HG03460 (cell line): ENCODE measurements at regions not wholly inside any gene's neighbourhood (a gene's known extent, or its start where the extent isn't known, plus 50 kb on each side); places are given as distances from the start of the nearest gene placed in this dataset.
"Not testable (repeated sequence)": the region's sequence is repeated elsewhere in the genome, so short reads cannot be mapped to it uniquely, and the experiment has no call there.

Experiments
- ATAC-seq: cut with Tn5 transposase; IDR thresholded peaks from one replicate; pipeline ENCODE4 v1.9.1; 2021; ENCODE audit not compliant: unreplicated experiment

DNA sequence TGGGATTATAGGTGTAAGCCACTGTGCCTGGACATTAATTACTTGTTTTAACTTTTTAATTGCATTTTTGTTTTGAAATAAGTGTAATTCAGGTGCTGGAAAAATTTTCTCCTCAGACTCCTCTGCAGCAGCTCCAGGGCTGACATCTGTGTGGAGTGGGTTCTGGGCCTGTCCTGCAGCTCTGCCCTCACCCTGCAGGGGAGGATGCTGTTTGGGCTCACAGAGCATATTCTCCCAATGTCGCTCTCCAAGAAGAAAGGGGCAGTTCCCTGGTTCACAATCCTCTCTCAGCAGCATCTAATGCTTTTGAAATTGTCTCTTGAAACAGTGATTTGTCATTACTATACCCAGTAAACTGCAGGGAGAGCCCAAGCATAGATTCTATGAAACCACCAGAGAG lies 995.7 kb downstream of the TMEM121 start:
- ATAC-seq, result not testable (repeated sequence)

DNA sequence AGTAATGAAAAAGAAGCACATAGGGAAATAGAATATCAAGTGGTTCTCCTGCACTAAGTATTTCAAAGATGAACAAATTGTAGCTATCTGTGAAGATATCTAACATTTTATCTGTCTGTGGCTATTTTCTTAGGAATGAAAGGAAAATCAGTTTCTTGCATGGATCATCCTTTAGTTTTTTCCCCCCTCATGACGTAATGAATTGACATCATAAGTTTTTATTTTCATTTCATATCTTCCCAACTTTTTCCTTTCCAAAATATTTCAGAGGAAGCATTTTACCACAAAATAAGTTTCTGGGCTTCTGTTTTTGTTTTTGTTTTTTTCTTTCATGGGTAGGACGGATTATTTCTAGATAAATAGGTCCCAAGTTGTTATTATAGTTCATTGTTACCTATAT lies 996.6 kb downstream of the TMEM121 start:
- no peak for ATAC-seq

DNA sequence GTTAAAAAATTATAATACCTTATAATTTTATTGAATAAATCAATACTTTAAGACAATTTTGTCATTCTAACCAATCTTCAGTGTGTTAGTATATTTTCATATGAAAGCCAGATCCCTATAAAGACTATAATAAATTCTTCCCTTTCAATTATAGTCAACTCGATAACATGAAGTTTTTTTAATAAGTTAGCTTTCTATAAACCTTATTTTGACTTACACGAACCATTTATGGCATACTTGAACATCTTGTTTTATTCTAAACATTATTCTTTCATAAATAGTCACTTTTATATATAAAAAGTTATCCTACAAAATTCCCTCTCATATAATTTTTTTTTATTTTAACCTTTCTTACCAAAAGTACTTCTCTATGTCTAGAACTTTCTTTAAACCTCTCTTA lies 1002.3 kb downstream of the TMEM121 start:
- no peak for ATAC-seq

DNA sequence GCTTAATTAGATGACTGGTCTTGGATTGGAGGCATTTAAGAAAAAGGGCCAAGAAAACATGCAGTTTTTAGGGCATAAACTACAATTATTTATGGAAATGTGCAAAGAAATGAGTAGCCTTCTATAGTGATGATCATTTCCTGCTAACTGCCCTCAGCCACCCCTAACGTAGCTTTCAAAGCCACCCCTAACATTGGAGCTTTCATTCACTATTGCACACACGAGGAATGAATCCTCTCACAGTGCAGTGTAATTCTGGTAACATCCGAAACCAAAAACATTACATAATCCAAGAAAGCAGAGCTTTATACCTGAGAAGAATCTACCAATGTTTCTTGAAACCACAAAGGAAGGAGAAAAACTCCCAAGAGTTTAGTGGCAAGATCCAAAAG lies 1003.6 kb downstream of the TMEM121 start:
- no peak for ATAC-seq

DNA sequence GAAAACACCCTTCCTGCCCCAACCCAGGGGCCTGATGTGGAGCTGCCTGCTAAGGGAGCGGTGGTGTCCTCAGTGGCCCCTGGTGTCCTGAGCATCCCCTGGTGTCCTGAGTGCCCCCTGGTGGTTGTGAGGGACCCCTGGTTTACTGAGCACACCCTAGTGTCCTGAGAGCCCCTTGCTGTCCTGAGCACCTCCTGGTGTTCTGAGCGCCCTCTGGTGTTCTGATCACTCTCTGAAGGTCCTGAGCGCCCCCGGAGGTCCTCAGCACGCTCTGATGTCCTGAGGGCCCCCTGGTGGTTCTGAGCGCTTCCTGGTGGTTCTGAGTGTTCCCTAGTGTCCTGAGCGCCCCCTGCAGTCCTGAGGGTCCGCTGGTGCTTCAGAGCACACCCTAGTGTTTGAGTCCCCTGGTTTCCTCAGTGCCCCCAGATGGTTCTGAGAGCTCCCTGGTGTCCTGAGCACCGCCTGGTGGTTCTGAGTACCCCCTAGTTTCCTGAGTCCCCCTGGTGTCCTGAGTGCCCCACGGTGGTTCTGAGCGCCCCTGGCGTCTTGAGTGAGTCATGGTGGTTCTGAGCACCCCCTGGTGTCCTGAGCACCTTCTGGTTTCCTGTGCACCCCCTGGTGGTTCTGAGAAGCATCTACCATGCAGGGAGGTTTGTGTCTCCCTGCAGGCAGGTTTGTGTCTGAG lies 1004.2 kb downstream of the TMEM121 start:
- peak; percentile 71 for ATAC-seq

DNA sequence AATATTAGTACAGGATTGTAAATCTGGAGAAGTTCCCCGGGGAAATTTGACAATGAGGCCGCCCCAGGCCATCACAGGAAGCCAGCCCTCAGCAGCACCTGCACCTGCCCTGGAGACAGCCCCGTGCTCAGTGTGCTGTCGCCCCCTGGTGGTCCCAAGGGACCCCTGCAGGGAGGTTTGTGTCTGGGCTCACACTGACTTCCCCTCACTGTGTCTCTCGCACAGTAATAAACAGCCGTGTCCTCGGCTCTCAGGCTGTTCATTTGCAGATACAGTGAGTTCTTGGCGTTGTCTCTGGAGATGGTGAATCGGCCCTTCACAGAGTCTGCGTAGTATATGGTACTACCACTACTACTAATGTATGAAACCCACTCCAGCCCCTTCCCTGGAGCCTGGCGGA lies 1011.2 kb downstream of the TMEM121 start:
- not testable (repeated sequence) for ATAC-seq

DNA sequence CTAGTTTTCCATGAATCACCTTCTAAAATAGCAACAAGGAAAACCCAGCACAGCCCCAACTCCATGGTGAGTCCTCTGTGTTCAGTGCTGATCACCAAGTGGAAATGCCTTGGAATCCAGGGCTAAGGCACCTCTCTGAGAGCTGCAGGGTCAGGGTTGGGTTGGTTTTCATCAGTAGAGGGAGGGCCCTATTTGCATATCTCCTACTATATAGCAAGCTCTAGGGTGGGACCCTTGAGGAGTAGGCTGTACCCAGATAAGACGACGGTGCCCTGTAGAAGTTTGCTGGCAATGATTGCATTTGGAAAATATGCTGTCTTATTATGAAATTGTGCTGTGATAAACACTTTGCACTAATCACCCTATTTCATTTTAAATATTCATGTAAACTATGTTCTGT lies 1011.8 kb downstream of the TMEM121 start:
- no peak for ATAC-seq

DNA sequence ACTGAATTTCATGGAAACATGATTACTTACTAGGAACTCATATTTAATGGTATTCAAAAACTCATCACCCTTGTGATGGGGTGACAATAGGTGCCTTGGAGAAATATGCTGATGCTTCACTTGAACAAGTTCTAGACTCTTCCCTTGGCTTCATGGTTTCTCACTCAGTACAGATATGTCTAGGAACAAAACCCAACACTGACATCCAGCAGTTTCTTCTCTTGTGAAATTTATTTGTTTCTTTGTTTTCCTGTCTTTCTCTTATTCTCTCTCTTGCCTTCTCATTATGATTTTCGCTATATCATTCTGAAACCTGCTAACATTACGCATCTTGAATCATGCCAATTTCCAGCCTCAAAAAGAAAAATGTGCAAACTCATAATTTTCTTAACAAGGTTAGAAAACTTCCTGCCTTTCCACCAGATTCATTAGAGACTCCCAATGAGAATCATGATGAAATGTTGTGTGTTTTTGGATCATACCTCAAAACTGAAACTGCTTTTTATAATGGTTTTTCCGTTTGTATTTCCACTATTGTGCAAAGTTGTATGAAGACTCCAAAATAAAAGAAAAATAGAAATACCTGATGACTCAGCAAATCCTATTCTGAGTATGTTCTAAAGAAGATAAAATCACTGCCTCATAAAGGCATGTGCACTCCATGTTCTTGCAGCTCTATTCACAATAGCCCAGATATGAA lies 1021.5 kb downstream of the TMEM121 start:
- no peak for ATAC-seq

DNA sequence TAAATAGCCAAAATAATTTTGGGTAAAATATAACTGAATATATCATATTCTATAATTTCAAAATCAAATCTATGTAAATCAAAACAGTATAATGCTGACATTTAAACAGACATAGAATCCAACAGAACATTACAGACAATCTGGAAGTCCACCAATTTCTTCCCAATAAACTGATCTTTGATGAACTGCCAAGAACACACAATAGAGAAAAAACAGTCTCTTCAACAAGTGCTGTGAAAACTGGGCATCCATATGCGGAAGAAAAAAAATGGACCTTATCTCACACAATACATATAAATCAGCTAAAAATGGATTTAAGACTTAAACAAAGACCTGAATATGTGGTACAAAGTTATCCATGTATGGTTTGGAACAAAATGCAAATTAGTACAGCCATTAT lies 1022.7 kb downstream of the TMEM121 start:
- ATAC-seq, result no peak

DNA sequence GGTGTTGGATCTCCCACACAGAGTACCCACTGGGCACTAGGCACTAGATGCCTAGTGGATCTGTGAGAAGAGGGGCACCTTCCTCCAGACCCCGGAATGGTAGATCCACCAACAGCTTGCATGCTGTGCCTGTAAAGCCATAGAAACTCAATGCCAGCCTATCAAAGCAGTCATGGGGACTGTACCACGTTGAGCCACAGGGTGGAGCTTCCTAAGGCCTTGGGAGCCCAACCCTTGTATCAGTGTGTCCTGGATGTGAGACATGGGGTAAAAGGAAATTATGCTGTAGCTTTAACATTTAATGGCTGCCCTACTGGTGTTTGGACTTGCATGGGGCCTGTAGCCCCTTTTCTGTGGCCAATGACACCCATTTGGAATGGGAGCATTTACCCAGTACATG lies 1024.9 kb downstream of the TMEM121 start:
- no peak for ATAC-seq

DNA sequence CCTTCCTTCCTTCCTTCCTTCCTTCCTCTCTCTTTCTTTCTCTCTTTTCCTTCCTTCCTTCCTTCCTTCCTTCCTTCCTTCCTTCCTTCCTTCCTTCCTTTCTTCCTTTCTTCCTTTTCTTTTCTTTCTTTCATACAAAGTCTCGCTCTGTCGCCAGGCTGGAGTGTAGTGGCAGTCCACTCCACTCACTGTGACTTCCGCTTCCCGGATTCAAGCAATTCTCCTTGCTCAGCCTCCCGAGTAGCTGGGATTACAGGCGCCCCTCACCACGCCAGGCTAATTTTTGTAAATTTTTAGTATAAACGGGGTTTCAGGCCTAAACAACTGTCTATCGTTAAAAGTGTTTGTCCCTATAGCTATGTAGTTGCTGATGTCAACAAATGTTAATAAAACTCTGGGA lies 1029.8 kb downstream of the TMEM121 start:
- not testable (repeated sequence) for ATAC-seq

DNA sequence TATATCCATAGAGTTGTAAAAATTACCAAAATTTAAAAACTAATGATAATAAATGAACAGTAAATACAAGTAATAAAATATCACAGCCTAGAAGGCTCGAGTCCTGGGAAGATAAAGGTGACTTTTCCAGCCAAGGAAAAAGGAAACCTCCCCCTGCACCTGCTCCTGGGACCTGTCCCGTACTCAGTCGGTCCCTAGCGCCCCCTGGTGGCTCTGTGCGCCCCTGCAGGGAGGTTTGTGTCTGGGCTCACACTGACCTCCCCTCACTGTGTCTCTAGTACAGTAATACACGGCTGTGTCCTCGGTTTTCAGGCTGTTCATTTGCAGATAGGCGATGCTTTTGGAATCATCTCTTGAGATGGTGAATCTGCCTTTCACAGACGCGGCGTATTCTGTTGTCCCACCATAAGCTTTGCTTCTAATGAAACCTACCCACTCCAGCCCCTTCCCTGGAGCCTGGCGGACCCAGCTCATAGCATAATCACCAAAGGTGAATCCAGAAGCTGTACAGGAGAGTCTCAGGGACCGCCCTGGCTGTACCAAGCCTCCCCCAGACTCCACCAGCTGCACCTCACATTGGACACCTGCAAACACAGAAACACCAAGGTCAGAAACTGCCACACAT lies 1030.4 kb downstream of the TMEM121 start:
- no peak for ATAC-seq

DNA sequence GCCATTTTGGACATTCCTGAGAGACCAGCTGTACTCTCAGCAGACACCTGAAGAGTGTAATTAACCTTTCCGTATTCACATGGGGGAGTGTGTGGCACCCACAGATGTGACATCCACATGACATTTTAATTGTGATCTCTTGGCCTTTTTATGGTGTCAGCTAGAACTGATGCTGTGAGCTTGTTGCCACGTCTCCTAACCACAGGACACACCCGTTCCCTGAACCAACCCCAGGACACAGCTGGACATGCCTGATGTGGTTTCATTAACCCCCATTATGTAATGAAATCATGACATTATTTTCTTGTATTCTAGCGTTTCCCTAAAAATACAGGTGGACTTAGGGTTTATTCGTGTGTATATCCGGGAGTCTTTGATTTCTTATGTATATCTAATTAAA lies 1036.1 kb downstream of the TMEM121 start:
- no peak for ATAC-seq

DNA sequence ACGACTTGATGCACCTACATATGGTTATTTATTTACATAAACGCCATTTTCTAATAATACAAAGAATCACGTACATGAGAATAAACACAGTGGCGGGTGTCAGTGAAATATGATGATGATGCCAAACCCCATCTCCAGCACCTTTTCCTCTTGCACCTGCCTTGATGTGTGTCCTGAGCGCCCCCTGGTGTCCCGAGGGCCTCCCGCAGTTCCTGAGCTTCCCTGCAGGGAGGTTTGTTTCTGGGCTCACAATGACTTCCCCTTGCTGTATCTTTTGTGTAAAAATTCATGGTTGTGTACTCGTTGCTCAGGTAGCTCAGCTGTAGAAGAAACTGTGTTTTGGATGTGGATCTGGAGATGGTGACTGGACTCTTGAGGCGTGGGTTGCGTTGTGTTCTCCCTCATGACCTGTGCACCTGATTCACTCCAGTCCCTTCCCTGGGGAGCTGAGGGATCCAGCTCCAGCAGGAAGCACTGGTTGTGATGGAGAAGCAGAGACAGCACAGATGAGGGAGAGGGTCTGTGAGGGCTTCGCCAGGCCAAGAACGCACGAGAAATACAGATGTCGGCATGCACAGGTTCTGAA lies 1037.8 kb downstream of the TMEM121 start:
- no peak for ATAC-seq

DNA sequence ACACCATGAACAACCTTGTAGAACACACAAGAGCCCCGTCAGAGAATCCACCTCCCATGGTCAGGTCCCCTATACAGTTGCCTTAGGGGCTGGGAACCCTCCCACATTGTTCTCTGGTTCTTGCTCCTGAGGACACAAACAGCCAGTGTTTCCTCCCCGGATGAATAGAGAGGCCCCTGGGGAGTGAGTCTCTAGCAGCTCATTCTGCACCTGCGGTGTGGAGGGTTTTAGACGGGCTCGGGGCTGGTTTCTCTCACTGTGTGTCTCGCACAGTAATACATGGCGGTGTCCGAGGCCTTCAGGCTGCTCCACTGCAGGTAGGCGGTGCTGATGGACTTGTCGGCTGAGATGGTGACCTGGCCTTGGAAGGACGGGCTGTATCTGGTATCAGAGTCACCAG lies 1052.1 kb downstream of the TMEM121 start:
- no peak for ATAC-seq

DNA sequence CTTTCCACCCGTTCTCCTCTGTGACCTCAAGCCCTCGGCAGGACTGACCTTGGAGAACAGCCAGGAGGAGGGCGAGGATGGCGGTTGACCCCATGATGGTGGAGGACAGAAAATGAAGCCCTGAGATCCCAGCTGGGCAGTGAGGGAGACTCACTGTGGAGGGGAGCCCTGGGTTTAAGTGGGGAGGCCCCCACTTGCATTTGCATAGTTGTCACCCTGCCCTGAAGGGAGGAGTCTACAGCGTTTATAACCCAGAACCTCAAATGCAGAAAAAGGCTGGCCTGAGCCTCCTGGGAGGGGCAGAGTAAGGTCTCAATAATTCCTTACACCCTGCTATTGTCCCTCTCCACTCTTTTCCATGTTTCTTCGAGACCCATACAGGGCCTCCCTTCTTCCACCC lies 1052.7 kb downstream of the TMEM121 start:
- ATAC-seq, result no peak

DNA sequence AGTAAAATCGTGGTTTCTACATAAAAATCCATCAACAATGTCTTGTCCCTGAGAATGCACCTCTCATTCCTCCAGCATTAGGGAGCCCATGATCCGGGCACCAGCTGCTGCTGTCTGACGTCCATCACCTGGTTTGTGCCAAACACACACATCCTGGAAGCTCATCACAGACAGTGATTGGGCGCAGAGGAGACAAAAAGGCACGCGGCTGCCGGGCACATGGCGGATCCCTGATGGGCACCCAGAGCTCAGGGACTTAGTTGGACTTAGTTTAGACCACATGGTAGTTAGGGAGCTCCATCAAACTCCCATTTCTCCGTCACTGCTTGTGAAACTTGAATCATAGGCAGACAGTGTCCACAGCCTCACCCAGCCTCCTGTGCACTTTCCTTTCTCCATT lies 1059.3 kb downstream of the TMEM121 start:
- ATAC-seq, result no peak

DNA sequence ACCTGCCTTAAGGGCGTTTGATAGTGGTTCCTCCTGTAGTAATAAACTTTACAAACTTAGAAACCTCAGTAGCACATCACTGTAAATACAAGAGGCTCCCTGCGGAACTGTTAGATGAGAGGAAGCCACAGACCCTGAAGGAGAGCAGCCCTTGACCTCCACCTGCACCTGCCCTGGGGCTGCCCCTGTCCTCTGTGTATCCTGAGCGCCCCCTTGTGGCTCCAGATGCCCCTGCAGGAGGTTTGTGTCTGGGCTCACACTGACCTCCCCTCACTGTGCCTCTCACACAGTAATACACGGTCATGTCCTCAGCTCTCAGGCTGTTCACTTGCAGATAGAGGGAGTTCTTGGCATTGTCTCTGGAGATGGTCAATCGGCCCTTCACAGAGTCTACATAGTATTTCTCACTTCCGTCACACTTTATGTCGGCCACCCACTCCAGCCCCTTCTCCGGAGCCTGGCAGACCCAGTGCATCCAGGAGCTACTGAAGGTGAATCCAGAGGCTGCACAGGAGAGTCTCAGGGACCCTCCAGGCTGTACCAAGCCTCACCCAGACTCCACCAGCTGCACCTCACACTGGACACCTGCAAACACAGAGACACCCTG lies 1059.8 kb downstream of the TMEM121 start:
- ATAC-seq, result peak; percentile 88

DNA sequence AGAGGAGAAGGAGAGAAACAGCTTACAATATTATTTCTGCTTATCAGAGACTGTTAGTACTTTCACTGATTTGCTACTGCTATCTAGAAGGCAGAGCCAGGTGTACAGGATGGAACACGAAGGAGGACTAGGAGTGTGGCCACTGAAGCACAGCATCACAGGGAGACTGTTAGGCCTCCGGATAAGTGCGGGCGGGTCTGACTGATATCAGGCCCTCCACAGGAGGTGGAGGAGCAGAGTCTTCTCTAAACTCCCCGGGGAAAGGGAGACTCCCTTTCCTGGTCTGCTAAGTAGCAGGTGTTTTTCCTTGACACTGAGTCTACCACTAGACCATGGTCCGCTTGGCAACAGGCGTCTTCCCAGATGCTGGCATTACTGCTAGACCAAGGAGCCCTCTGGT lies 1065.2 kb downstream of the TMEM121 start:
- not testable (repeated sequence) for ATAC-seq

DNA sequence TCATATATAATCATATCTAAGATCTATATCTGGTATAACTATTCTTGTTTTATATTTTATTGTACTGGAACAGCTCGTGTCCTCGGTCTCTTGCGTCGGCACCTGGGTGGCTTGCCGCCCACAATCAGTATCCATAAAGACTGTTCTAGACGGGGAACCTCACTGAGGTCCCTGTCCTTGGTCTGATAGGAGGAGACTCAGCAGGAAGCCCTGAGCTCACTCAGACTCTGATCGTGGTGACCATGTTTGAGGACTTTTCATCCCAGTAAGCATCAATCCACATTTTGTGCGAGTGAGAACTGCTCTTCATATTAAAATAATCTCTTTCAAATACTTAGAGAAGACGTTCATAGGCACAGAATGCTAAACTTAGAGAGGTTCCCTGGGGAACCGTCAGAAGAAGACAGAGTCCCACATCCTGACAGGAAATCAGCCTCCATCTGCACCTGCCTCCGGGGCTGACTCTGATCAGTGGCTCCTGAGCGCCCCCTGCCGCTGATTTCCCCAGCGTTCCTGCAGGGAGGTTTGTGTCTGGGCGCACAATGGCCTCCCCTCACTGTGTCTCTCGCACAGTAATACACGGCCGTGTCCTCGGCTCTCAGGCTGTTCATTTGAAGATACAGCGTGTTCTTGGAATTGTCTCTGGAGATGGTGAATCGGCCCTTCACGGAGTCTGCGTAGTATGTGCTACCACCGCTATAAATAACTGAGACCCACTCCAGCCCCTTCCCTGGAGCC lies 1065.9 kb downstream of the TMEM121 start:
- not testable (repeated sequence) for ATAC-seq

DNA sequence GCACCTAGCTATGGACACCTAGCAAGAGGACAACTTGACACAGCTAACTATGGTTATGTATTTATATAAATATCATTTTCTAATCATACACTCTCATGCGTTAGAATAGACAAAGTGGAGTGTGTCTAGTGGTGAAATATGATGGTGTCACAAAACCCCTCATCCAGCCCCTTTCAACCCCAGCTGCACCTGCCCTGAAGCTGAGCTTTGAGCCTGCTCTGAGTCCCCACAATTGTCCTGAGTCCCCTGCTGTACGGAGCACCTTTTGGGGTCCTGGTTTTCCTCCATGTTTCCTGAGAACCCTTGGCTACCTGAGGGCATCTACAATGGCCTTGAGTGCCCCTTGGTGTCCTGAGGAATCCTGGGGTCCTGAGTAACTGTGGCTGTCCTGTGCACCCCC lies 1072.8 kb downstream of the TMEM121 start:
- no peak for ATAC-seq
